ENCODE measurements at regions not wholly inside any gene's neighbourhood (a gene's known extent, or its start where the extent isn't known, plus 50 kb on each side); places are given as distances from the start of the nearest gene placed in this dataset.

GRCh38 chr20:20780127-20780824, 67.8 kb upstream of the RALGAPA2 start:
- no peak for TF ChIP-seq TARDBP (CRISPR knock-in tag; IDR thresholded peaks at IDR 0.05)
- no peak for TF ChIP-seq ATRX (CRISPR knock-in tag; IDR thresholded peaks at IDR 0.05; ENCODE audit: borderline replicate concordance)
- TF ChIP-seq CTCF (CRISPR knock-in tag; IDR thresholded peaks at IDR 0.05): no peak
- TF ChIP-seq CHD2 (IDR thresholded peaks at IDR 0.05; ENCODE audit: low read depth, low read length): no peak
- TF ChIP-seq ZSCAN20 (CRISPR knock-in tag; IDR thresholded peaks at IDR 0.05; ENCODE audit: borderline replicate concordance): no peak
- TF ChIP-seq CREB1 (IDR thresholded peaks at IDR 0.05): no peak
- TF ChIP-seq CREB1 (CRISPR knock-in tag; IDR thresholded peaks at IDR 0.05): no peak
- TF ChIP-seq MNT (IDR thresholded peaks at IDR 0.05): no peak
- TF ChIP-seq ZKSCAN8 (CRISPR knock-in tag; IDR thresholded peaks at IDR 0.05; ENCODE audit: borderline replicate concordance): no peak
- no peak for TF ChIP-seq USF2 (IDR thresholded peaks at IDR 0.05; ENCODE audit: low read depth, low read length)
- no peak for TF ChIP-seq USF2 (CRISPR knock-in tag; IDR thresholded peaks at IDR 0.05; ENCODE audit: borderline replicate concordance)
- TF ChIP-seq POLR2AphosphoS5 (IDR thresholded peaks at IDR 0.05; ENCODE audit: low read depth, low read length): no peak
- no peak for TF ChIP-seq EP300 (IDR thresholded peaks at IDR 0.05; ENCODE audit: low read depth in 2 of 2, low read length in 2 of 2)
- TF ChIP-seq EP300 (CRISPR knock-in tag; IDR thresholded peaks at IDR 0.05; ENCODE audit: borderline replicate concordance): no peak
- TF ChIP-seq CENPBD1 (CRISPR knock-in tag; IDR thresholded peaks at IDR 0.05; ENCODE audit: borderline replicate concordance, low read depth): no peak
